ENCODE measurements at regions not wholly inside any gene's neighbourhood (a gene's known extent, or its start where the extent isn't known, plus 50 kb on each side); places are given as distances from the start of the nearest gene placed in this dataset.

DNA sequence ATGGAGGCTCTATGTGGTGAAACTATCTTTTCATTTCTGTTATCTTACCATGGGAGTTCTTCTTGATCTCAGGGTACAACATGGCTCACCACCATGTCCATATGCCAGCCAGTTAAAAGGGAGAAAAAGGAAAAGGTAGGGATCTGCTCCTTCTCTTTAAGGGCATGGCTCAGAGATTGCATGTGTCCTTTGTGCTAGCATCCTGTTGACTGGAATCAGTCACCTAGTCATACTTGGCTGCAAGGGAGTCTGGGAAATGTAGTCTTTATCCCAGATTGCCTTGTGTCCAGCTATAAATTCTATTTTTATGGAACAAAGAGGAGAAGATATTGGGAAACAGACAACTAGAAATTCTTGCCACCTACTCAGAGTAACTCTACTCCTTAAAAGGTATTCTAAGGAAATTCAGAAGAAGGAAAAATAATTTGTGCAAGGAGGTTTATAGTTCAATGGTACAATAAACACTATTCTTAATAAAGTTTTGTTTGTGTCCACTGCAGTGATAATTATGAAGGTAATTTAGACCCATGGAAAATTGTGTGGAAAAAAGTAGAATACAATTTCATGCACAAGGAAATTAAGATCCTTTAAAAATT, 86.4 kb upstream of the RPH3A start:
- TF ChIP-seq, protein P1, sequence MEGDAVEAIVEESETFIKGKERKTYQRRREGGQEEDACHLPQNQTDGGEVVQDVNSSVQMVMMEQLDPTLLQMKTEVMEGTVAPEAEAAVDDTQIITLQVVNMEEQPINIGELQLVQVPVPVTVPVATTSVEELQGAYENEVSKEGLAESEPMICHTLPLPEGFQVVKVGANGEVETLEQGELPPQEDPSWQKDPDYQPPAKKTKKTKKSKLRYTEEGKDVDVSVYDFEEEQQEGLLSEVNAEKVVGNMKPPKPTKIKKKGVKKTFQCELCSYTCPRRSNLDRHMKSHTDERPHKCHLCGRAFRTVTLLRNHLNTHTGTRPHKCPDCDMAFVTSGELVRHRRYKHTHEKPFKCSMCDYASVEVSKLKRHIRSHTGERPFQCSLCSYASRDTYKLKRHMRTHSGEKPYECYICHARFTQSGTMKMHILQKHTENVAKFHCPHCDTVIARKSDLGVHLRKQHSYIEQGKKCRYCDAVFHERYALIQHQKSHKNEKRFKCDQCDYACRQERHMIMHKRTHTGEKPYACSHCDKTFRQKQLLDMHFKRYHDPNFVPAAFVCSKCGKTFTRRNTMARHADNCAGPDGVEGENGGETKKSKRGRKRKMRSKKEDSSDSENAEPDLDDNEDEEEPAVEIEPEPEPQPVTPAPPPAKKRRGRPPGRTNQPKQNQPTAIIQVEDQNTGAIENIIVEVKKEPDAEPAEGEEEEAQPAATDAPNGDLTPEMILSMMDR (IDR thresholded peaks at IDR 0.05; ENCODE audit: low read depth, low read length, poor library complexity, severe bottlenecking): no peak
- TF ChIP-seq EZH2phosphoT487 (IDR thresholded peaks at IDR 0.05; ENCODE audit: borderline replicate concordance, low read length): no peak
- no peaks in the 10 kb centered on the region for H4K20me1 ChIP-seq (ENCODE audit: control insufficient read depth, insufficient read depth, low read depth, low read length)
- H3K79me2 ChIP-seq (ENCODE audit: control insufficient read depth, low read length): no peaks in the 10 kb centered on the region
- no peaks in the 10 kb centered on the region for H3K36me3 ChIP-seq (ENCODE audit: control insufficient read depth, low read length)
- peaks cover 9% of the 10 kb centered on the region; the same call in 1 of the 2 replicates for H3K27me3 ChIP-seq (ENCODE audit: control insufficient read depth, low read length)
- H3K9me3 ChIP-seq (ENCODE audit: control insufficient read depth, insufficient read depth, low read length): no peaks in the 10 kb centered on the region
- H3K4me1 ChIP-seq (ENCODE audit: control insufficient read depth, low read length): no peaks in the 10 kb centered on the region
- H3K4me2 ChIP-seq (ENCODE audit: low read length): no peak overlapping the region
- H3K4me3 ChIP-seq (ENCODE audit: low read length): no peak overlapping the region
- H3K27ac ChIP-seq (ENCODE audit: low read depth, low read length): no peak overlapping the region
- H3F3A ChIP-seq (ENCODE audit: control insufficient read depth, insufficient read depth): no peaks in the 10 kb centered on the region
- H3K9me2 ChIP-seq (replicated peaks; ENCODE audit: control insufficient read depth, low read length): no peaks in the 10 kb centered on the region

GRCh38 chr12:112710414-112710813, 81.1 kb upstream of the RPH3A start:
- no peaks in the 10 kb centered on the region for H3F3A ChIP-seq (ENCODE audit: control insufficient read depth, insufficient read depth)
- no peak overlapping the region for H3K4me2 ChIP-seq (ENCODE audit: low read length)
- H3K4me3 ChIP-seq (ENCODE audit: low read length): no peak overlapping the region
- no peaks in the 10 kb centered on the region for H4K20me1 ChIP-seq (ENCODE audit: control insufficient read depth, insufficient read depth, low read depth, low read length)
- no peaks in the 10 kb centered on the region for H3K27me3 ChIP-seq (ENCODE audit: control insufficient read depth, low read length)
- H3K36me3 ChIP-seq (ENCODE audit: control insufficient read depth, low read length): no peaks in the 10 kb centered on the region
- TF ChIP-seq EZH2phosphoT487 (IDR thresholded peaks at IDR 0.05; ENCODE audit: borderline replicate concordance, low read length): no peak
- TF ChIP-seq, protein P1 (IDR thresholded peaks at IDR 0.05; ENCODE audit: low read depth, low read length, poor library complexity, severe bottlenecking): no peak
- H3K79me2 ChIP-seq (ENCODE audit: control insufficient read depth, low read length): no peaks in the 10 kb centered on the region
- H3K9me3 ChIP-seq (ENCODE audit: control insufficient read depth, insufficient read depth, low read length): no peaks in the 10 kb centered on the region
- no peaks in the 10 kb centered on the region for H3K9me2 ChIP-seq (replicated peaks; ENCODE audit: control insufficient read depth, low read length)
- no peak overlapping the region for H3K27ac ChIP-seq (ENCODE audit: low read depth, low read length)
- no peaks in the 10 kb centered on the region for H3K4me1 ChIP-seq (ENCODE audit: control insufficient read depth, low read length)

GRCh38 chr12:112711026-112711425, 80.5 kb upstream of the RPH3A start:
- Histone ChIP-seq H3K79me2 (ENCODE audit: control insufficient read depth, low read length) (no peaks in the 10 kb centered on the region), H3F3A (ENCODE audit: control insufficient read depth, insufficient read depth) (no peaks in the 10 kb centered on the region), H3K4me2 (ENCODE audit: low read length) (no peak overlapping the region), H3K9me3 (ENCODE audit: control insufficient read depth, insufficient read depth, low read length) (no peaks in the 10 kb centered on the region), H3K4me1 (ENCODE audit: control insufficient read depth, low read length) (no peaks in the 10 kb centered on the region), H3K27ac (ENCODE audit: low read depth, low read length) (no peak overlapping the region), H3K27me3 (ENCODE audit: control insufficient read depth, low read length) (no peaks in the 10 kb centered on the region), H3K9me2 (replicated peaks; ENCODE audit: control insufficient read depth, low read length) (no peaks in the 10 kb centered on the region), H3K4me3 (ENCODE audit: low read length) (no peak overlapping the region), H4K20me1 (ENCODE audit: control insufficient read depth, insufficient read depth, low read depth, low read length) (no peaks in the 10 kb centered on the region), H3K36me3 (ENCODE audit: control insufficient read depth, low read length) (no peaks in the 10 kb centered on the region)
- TF ChIP-seq, protein P1 (IDR thresholded peaks at IDR 0.05; ENCODE audit: low read depth, low read length, poor library complexity, severe bottlenecking): no peak
- TF ChIP-seq EZH2phosphoT487 (IDR thresholded peaks at IDR 0.05; ENCODE audit: borderline replicate concordance, low read length): no peak

Data from DOHH2 (cell line).